ENCODE measurements at regions not wholly inside any gene's neighbourhood (a gene's known extent, or its start where the extent isn't known, plus 50 kb on each side); places are given as distances from the start of the nearest gene placed in this dataset.

DNA sequence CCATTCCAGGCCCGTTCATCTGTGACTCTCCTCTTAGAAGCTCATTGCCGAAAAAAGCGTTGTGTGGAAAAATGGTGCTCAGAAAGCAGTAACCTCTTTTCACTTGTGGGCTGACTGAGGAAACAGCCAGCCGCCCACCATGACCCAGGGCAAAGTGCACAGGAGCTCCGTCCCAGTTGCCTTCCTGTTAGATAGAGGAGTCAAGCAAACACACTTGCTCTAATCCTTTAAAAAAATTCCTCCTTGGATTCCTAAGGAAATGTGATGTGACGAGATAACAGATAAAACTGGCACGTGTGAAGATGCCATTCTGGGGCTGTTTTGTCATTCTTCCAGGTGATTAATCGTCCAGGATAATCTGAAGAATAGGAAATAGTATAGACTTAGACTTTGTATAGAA is 396.8 kb upstream of the DDHD1 start:
- no peak overlapping the region for H3K4ac ChIP-seq (ENCODE audit: low read depth, low read length)
- no peak overlapping the region for H2BK120ac ChIP-seq (ENCODE audit: low read depth, low read length, poor library complexity, severe bottlenecking)
- WGBS (ENCODE audit: extremely low coverage, insufficient read length, low lambda C conversion rate), result no CpG with 5 or more reads among the region's 8 CpGs
- no peaks in the 10 kb centered on the region for H3K79me2 ChIP-seq (ENCODE audit: insufficient read depth, low read length)
- H2BK5ac ChIP-seq (ENCODE audit: insufficient read length, low read length), result no peak overlapping the region
- H3K4me1 ChIP-seq (ENCODE audit: insufficient read depth, low read length), result no peaks in the 10 kb centered on the region
- no peak overlapping the region for H2BK15ac ChIP-seq (ENCODE audit: low read depth, low read length)
- no peak overlapping the region for H3K23ac ChIP-seq (ENCODE audit: insufficient read length, low read depth, low read length)
- no peak overlapping the region for H2BK12ac ChIP-seq (ENCODE audit: insufficient read length, low read depth, low read length)
- no peak overlapping the region for H3K14ac ChIP-seq (ENCODE audit: insufficient read depth, low read length)
- no peak overlapping the region for H3T11ph ChIP-seq (ENCODE audit: low read length)
- no peaks in the 10 kb centered on the region for H4K20me1 ChIP-seq (ENCODE audit: control insufficient read depth, insufficient read depth, insufficient read length)
- H4K91ac ChIP-seq (ENCODE audit: insufficient read length, low read depth, low read length), result no peak overlapping the region
- H2BK20ac ChIP-seq (ENCODE audit: low read depth, low read length, poor library complexity, severe bottlenecking), result no peak overlapping the region
- H3K79me1 ChIP-seq (ENCODE audit: insufficient read depth, low read depth, low read length, poor library complexity, severe bottlenecking), result no peaks in the 10 kb centered on the region
- H3K9me3 Mint-ChIP-seq, result no peaks in the 10 kb centered on the region; a peak in 2 of 5 replicates
- H3K9ac ChIP-seq (ENCODE audit: extremely low read depth, insufficient read length, low read length), result no peak overlapping the region
- H3K18ac ChIP-seq (ENCODE audit: insufficient read length, low read depth, low read length), result no peak overlapping the region
- H3K4me1 Mint-ChIP-seq, result peaks cover 3% of the 10 kb centered on the region in 2 experiments; a peak in 2 of 4 replicates
- H3K23me2 ChIP-seq (ENCODE audit: insufficient read length, low read depth, low read length, poor library complexity, severe bottlenecking), result no peaks in the 10 kb centered on the region
- H3K36me3 Mint-ChIP-seq (ENCODE audit: insufficient read depth in 1 of 3, low read depth in 3 of 3), result peaks cover 0 to 7% (median 0%) of the 10 kb centered on the region in 3 experiments; a peak in 1 of 7 replicates
- H4K5ac ChIP-seq (ENCODE audit: insufficient read length, low read depth, low read length), result no peak overlapping the region
- TF ChIP-seq, protein P1, sequence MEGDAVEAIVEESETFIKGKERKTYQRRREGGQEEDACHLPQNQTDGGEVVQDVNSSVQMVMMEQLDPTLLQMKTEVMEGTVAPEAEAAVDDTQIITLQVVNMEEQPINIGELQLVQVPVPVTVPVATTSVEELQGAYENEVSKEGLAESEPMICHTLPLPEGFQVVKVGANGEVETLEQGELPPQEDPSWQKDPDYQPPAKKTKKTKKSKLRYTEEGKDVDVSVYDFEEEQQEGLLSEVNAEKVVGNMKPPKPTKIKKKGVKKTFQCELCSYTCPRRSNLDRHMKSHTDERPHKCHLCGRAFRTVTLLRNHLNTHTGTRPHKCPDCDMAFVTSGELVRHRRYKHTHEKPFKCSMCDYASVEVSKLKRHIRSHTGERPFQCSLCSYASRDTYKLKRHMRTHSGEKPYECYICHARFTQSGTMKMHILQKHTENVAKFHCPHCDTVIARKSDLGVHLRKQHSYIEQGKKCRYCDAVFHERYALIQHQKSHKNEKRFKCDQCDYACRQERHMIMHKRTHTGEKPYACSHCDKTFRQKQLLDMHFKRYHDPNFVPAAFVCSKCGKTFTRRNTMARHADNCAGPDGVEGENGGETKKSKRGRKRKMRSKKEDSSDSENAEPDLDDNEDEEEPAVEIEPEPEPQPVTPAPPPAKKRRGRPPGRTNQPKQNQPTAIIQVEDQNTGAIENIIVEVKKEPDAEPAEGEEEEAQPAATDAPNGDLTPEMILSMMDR (conservative IDR thresholded peaks at IDR 0.05), result no peak
- H3K27me3 Mint-ChIP-seq (ENCODE audit: low read depth), result peaks cover 5% of the 10 kb centered on the region; the same call in 1 of the 2 replicates
- DNase-seq, result no peak
- no peak overlapping the region for H3K27ac ChIP-seq (ENCODE audit: insufficient read length, low read depth, low read length)
- H3K27ac Mint-ChIP-seq, result peak overlapping the region in 1 of 3 experiments; percentile 57; a peak in 1 of 7 replicates
- H2AFZ ChIP-seq (ENCODE audit: low read length), result no peak overlapping the region
- no peak overlapping the region for H3K4me3 Mint-ChIP-seq
- H2AK5ac ChIP-seq (ENCODE audit: insufficient read length, low read length), result no peak overlapping the region
- no peak overlapping the region for H3K56ac ChIP-seq (ENCODE audit: insufficient read length, low read depth, low read length)
- no peaks in the 10 kb centered on the region for H3K27me3 ChIP-seq (ENCODE audit: insufficient read depth, low read length)
- H3K9me3 ChIP-seq (ENCODE audit: control insufficient read depth, low read depth, low read length), result no peaks in the 10 kb centered on the region
- no peak overlapping the region for H4K8ac ChIP-seq (replicated peaks; ENCODE audit: insufficient read length, low read depth, low read length)
- H3K4me2 ChIP-seq (ENCODE audit: insufficient read depth, insufficient read length, low read length), result no peak overlapping the region
